NCI-H774 (cell line): ENCODE measurements at regions not wholly inside any gene's neighbourhood (a gene's known extent, or its start where the extent isn't known, plus 50 kb on each side); places are given as distances from the start of the nearest gene placed in this dataset.

Experiments used
- DNase-seq: peaks from one replicate; lab custom pipeline; 2025; lab: John Stamatoyannopoulos, UW

DNA sequence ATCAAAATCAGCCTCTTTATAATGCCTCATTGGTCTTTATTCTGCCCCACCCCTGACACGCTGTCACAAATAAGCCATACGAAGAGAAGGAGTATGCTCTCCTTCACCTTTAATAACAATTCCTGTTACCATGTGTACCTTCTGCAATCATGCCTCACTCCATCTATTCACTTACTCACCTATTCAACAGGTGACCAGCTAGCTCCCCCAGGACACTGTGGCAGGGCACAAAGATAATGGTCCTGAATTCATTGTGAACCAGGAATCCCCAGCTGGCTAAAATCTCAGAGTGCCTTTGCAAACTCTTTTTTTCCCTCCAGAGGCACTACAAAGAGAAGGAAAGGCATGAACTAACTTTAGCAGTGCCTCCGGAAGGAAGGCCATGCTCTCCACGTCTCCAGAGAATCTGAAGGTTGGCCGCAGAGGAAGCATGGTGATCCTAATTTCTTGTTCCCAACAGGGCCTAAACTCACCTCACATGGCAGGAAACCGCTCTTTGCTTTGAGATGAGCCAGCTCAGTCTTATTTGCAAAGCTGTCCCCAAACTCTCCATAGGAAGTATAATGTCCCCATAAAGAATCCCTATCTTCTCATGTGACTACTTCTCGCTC, 590.3 kb downstream of the BUD13 start:
- DNase-seq, result no peak

- no peak for DNase-seq
Measured at GRCh38 chr11:116180806-116181600, 591.8 kb downstream of the BUD13 start.

- DNase-seq, result no peak
Measured at GRCh38 chr11:116179401-116179800, 593.4 kb downstream of the BUD13 start.

DNA sequence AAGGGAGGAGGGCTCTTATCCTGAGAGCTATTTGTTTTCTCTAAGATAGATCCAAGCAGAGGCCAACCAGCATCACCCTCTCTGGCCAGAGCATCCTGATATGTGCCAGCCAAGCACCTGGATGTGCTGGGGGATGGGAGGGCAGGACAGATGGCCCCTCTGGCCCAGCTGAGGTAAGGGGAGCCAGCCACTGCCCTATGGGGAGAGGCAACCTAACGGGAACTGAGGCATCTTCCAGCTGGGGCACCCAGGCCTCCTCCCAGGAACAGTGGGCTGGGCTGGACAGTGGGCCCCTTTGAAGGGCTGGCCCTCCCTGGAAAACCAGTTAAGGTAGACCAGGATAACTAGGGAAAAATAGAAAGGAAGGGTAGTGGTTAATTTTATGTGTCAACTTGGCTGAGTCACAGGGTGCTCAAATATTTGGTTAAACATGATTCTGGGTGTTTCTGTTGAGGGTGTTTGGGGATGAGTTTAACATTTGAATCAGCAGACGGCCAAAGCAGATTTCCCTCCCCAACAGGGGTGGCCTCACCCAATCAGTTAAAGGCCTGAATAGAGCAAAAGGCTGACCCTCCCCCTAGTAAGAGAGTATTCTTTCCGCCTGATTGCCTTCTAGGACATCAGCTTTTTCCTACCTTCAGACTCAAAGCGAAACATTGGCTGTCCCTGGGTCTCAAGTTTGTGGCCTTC, 595.1 kb downstream of the BUD13 start:
- DNase-seq, result no peak

DNA sequence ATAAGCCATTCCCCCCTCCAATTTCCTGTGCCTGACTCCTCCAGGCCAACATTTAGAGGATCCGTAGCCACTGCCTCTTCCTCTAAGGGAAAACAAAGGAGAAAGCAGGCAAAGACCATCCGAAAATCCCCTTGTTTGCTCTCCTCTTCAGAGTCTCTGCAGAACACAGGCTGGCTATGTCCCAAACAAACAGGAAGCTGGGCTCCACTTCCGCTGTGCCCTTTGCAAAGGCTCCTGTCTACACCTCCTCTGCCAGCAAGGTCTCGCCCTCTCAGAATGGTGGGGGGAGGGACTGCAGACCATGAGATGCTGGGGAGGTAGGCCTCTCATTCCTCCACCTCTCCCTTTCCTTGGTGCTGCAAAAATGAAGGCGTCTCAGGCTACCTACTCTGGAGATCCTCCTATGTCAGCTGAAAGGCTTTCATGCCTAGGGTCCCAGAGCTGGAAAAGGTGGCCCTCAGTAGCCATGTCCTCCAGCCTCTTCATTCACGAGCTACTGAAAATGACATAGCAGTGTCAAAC, 596.2 kb downstream of the BUD13 start:
- DNase-seq, result no peak

DNA sequence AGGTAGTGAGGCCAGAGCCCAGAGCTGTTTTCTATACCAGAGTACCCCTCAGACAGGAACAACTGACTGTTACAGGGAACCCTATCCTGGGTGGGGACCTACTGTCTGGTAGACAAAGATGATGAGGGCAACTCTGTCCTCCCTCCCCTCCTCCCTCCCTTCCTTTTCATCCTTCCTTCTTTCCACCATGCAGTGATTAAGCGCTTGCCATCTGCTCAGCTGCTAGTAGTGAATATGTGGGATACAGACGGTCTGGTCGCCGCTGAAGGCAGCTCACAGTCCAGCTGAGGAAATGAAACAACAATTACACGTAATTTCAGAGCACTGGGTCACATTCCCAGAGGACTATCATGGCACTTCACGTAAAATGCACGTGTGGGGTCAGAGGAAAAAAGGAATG, 597.1 kb downstream of the BUD13 start:
- no peak for DNase-seq

DNA sequence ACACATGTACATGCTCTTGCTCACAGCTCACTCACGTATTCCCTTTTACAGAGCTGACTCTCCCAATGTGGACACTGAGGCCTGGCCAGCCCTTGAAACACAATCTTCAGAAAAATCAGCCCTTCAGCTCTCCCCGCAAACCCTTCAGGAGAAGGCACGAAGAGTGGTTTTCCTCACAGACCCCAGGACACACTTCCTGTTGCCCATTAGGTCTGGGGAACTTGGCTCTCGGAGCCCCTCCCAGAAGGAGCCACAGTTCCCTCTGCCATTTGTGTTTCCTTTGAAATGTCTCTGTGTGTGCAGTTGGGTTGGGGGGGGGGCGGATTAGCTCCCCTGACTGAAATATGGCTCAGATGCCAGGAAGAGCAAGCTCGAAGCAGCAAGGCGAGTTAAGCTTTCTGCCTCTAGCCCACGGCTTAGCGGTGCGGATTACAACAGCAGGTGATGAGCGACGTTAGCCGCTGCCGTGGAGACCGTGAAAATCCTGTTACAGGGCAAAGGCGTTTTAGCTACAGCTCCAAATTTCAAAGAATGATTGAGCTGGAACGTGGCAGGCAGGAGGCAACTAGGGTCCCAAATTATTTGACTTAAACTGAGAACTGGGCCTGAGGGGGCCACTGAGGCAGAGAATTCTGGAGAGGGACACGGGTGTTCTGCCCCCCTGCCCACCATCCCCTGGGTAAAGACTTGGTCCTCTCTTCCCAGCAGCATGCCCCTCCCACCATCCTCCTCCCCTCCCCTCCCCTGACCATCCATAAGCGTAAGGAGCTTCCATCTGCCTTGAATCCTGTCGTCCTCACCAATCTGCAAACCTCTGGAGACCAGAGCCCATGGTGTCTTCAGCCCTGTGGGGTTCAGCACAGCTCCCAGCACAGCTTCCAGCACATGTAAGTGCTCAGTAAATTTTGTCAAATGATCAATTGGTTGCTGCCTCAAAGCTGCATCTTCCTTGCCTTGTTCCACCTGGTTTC, 598.6 kb downstream of the BUD13 start:
- no peak for DNase-seq

DNA sequence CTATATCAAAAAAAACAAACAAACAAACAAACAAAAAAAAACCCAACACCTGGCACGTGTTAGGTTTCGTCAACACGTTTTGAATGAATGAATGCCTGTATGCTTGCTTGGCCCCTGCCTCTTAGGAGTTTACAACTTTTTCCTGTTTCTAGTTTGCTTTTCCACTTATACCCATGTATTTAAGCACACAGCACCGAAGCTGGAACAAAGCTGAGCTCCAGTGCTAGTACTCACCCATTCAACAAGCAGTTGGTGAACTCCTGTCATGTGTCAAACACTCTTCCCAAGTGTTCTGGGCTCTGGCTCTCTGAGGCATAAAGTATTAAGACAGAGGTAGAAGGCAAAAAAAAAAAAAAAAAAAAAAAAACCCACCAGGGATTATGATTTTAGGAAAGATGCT, 599.3 kb downstream of the BUD13 start:
- no peak for DNase-seq

DNA sequence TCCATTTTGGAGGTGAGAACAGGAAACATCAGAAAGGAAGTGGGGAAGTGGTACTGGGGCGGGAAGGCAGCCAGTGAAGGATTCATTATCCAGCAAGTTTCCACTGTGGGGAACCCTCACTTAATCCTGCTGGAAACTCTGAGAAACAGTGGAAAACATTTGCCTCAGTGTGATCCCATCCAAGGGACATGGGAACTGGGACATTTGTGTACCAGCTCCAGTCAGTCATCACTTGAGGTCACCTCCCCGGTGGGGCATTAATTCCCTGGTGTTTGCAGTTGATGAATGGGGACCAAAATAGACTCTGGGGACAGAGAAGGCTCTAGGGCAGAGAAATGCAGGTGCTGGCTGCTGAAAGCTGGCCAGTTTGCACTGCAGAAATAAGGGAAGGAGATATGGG, 599.9 kb downstream of the BUD13 start:
- no peak for DNase-seq

- DNase-seq, result no peak
Measured at GRCh38 chr11:116172156-116172555, 600.6 kb downstream of the BUD13 start.

GRCh38 chr11:116171271-116172140, 601.3 kb downstream of the BUD13 start:
- no peak for DNase-seq

DNA sequence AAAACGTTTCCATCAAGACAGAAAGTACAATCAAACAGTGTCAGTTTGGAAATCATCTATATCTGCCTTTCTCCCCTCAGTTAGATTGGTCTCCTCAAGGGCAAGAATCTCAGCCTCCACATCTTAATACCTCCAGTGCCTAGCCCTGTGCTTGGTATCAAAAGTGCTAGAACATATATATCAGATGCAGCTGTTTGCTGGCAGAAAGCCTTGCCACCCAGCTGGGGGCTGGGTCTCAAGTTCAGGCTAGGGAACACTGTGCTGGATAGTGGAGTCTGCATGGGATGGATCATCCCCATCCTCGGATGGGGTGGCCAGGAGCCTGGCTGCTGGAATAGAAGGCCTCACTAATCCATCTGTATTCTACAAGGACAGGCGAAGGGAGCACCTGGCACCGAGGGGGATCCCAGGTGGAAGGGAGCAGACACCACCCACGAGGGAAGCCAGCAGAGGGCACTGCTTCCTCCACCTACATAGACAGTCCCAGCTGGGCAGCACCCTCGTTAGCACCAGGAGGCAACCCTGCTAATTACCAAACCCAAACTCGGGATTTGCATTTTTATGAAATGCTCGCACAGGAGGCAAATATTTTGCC, 602.2 kb downstream of the BUD13 start:
- no peak for DNase-seq

- DNase-seq, result no peak
Measured at GRCh38 chr11:116169776-116170175, 603.0 kb downstream of the BUD13 start.

- no peak for DNase-seq
Measured at GRCh38 chr11:116168459-116168787, 604.4 kb downstream of the BUD13 start.

DNA sequence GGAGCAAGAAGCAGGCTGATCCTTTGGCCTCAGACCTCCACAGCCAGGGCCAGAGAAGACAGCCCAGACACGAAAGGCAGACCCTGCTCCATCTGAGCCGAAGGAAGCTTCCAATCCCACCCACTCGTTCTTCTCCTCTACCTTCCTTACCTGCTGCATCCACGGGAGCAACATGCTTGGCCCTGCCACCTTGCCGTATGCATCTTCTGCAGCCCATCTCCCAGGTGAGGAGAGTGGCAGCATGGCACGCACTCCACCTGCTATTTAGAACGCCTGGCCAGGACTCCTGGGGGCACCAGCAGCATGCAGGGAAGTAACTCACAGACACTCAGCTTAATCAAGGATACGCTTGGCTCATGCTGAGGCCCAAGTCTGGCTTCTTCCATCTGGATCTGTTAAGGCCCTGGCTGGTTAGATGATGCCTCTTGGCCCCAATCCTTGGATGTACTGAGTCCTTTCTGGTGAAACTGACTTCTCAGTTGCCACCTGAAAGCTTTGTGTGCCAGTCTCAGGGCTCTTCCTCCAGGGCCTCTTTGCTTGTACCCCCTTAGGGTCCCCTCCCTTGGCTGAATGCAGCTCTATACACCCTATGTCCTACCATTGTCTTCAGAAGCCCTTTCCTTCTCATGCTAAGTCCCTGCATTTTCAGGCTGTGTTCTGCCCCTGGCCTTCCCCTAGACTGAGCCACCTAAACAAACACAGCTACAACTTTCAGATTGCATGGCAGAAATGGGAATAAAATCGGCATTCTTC, 604.9 kb downstream of the BUD13 start:
- no peak for DNase-seq

DNA sequence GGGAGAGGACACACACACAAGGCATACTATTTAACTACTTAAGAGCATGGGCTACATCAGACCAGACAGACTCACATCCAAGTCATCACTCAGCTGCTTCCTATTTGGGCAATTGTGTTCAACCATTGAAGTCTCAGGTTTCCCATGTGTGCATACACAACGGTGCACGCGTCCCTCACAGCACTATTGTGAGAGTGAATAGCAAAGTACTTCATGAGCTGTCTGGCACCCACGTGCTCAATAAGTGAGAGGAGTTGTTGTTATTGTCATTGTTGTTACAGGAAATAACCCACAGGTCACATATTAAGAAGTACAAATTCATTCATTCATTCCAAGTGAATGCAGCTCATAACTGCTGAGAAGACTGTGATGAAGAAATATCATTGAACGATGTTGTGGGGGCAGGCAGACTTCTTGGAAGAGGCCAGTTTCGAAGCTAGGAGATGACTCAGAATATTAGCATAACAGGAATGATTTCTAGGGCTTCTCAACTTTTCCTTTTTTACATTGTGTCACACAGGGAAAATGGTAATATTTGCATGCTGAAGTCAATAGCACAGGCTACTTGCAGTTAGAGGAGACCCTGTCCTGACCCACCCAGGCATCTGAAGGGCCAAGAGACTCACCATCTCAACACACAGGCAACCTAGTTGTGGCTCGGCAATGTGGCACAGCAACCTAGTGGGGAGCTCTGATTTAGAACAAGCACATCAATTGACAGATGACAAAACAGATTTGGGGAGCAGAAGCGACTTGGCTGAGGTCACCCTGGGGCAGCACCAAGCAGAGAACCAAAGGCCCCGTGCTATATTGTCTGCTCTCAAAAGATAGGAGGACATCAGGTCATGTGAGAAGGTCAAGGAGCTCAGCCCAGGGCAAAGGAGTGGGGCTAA, 606.0 kb downstream of the BUD13 start:
- peak; percentile 62 for DNase-seq

- no peak for DNase-seq
Measured at GRCh38 chr11:116164843-116165242, 607.9 kb downstream of the BUD13 start.

- DNase-seq, result peak; percentile 87
Measured at GRCh38 chr11:116162886-116163230, 609.9 kb downstream of the BUD13 start.
